Kidney (tissue), 13 donors: ENCODE measurements at regions not wholly inside any gene's neighbourhood (a gene's known extent, or its start where the extent isn't known, plus 50 kb on each side); places are given as distances from the start of the nearest gene placed in this dataset.
A peak's percentile ranks its signal among the peaks of the same experiment; 100 is the strongest.

Experiments used
- DNase-seq, 5 donors: peaks; one replicate each; pipeline ENCODE4 v3.0.0-alpha.2; 2013 to 2020
- FAIRE-seq: peaks from 2 replicates; lab custom pipeline; 2012; peaks lifted over from hg19 to GRCh38; lab: Jason Lieb, UNC
- H3K27ac ChIP-seq, 2 donors: one replicate each; pipeline ENCODE4 v1.7.0; 2013; ENCODE audit warnings: low read depth in 2 of 2, low read length in 2 of 2, inconsistent platforms in 1 of 2
- H3K27me3 ChIP-seq: one replicate; pipeline ENCODE4 v1.7.1; 2013; ENCODE audit warnings: low read length, inconsistent platforms; ENCODE audit not compliant: control insufficient read depth, insufficient read depth
- H3K36me3 ChIP-seq, 3 donors: one replicate each; pipeline versions ENCODE4 v1.7.0 to v1.7.1; 2013; ENCODE audit warnings: low read length in 3 of 3, control low read depth in 1 of 3, inconsistent platforms in 1 of 3; ENCODE audit not compliant: insufficient read depth in 3 of 3, control insufficient read depth in 2 of 3
- H3K4me1 ChIP-seq, 3 donors: one replicate each; pipeline versions ENCODE4 v1.7.0 to v1.7.1; 2013; ENCODE audit warnings: low read length in 3 of 3, inconsistent platforms in 1 of 3, low read depth in 1 of 3; ENCODE audit not compliant: control insufficient read depth in 2 of 3, insufficient read depth in 2 of 3
- H3K4me3 ChIP-seq, 3 donors: one replicate each; pipeline versions ENCODE4 v1.7.0 to v1.8.1; 2013; ENCODE audit warnings: low read length in 3 of 3, control low read depth in 1 of 3, inconsistent platforms in 1 of 3
- H3K9ac ChIP-seq, 3 donors: one replicate each; pipeline versions ENCODE4 v1.7.0 to v1.7.1; 2013; ENCODE audit warnings: low read length in 3 of 3, control low read depth in 1 of 3, inconsistent platforms in 1 of 3
- H3K9me3 ChIP-seq, 3 donors: one replicate each; pipeline versions ENCODE4 v1.7.0 to v1.7.1; 2013; ENCODE audit warnings: low read length in 3 of 3, control low read depth in 1 of 3, inconsistent platforms in 1 of 3; ENCODE audit not compliant: control insufficient read depth in 2 of 3, insufficient read depth in 1 of 3
- intact Hi-C: fragments of 100-400 bp; cut with DNase I; formaldehyde crosslinking; loops from one replicate; pipeline ENCODE4 v1.11.1; 2022
- TF ChIP-seq, protein P1 (sequence below): IDR thresholded peaks from 3 replicates; pipeline ENCODE4 v1.5.1; 2012; ENCODE audit warnings: mild to moderate bottlenecking, moderate library complexity, borderline replicate concordance; ENCODE audit not compliant: insufficient read depth; ENCODE audit errors: extremely low read depth
- donor health status: control.
- donor health status: control.
- donor health status: control.
- donor health status: control.
- donor health status: control.
- donor health status: DM: yes; HTN: yes; CAD: no.
- donor health status: Normal renal cell carcinoma (clear cell type).

DNA sequence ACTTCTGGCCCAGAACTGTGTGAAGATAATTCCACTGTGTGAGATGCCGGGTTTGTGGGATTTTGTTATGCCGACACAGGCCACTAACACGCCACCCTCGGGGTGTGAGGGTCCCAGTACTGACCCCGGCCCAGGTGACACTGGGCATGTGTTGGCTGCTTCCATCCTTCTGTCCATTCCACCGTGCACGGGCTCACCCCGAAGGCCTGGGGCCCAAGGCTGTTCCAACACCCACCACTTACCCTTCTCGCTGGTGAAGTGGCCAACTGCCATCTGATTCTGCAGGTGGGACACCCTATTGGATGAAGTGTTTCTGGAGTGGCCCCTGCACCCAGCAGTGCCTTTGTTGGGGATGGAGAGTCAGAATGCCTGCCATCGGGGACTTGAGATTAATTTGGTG, 1307.5 kb downstream of the BRD1 start:
- Histone ChIP-seq H3K27ac (no peak overlapping the region), H3K4me3 (no peak overlapping the region), H3K36me3 (no peaks in the 10 kb centered on the region), H3K4me1 (no peaks in the 10 kb centered on the region), H3K27me3 (no peaks in the 10 kb centered on the region), H3K9me3 (no peaks in the 10 kb centered on the region), H3K9ac (no peak overlapping the region)
- TF ChIP-seq, protein P1, sequence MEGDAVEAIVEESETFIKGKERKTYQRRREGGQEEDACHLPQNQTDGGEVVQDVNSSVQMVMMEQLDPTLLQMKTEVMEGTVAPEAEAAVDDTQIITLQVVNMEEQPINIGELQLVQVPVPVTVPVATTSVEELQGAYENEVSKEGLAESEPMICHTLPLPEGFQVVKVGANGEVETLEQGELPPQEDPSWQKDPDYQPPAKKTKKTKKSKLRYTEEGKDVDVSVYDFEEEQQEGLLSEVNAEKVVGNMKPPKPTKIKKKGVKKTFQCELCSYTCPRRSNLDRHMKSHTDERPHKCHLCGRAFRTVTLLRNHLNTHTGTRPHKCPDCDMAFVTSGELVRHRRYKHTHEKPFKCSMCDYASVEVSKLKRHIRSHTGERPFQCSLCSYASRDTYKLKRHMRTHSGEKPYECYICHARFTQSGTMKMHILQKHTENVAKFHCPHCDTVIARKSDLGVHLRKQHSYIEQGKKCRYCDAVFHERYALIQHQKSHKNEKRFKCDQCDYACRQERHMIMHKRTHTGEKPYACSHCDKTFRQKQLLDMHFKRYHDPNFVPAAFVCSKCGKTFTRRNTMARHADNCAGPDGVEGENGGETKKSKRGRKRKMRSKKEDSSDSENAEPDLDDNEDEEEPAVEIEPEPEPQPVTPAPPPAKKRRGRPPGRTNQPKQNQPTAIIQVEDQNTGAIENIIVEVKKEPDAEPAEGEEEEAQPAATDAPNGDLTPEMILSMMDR = no peak
- intact Hi-C loops = no loop called here
- no peak for DNase-seq
- FAIRE-seq = no peak

DNA sequence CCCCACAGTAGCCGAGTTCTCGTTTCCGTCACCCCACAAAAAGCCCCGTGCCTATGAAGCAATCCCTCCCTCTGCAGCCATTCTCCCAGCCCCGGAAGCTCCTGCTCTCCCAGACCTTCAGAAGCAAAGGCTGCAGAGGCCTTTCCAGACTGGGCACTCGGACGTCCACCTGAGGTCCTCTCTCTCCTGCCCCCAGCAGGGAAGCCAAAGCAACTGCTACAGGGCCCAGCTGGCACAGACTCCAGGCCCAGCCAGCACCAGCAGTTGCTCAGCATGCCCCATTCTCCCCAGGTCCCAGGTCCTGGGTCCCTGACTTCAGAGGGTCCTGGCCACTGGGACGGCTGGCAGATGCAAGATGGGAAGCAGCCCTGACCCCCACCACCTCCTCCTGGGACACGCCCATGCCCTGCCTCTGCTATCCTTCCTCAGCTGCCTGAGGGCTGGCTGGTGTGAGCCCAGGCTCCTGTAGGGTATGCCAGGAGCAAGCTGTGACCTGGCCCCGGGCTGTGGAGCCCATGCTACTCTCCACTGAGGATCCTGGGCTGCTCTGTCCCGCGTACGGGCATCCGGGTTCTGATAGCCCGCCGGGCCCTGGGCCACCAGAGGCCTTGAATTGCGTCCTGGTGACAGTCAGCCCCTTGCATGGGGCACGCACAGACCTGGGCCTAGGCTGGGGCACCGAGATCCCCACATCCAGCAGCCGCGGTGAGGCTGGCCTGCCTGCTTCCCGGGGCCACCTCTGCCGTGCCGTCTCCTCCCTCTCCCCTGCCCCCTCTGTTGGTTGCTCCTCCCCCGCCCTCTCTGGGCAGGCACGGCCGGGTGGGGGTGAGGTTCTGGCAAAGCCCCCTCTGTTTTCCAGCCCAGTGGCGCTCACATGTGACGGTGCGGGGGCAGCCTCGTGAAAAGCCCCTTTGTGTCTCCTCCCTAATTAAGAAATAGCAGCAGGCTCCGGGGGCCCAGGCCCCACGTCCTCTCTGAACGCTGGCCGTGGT, 1310.3 kb downstream of the BRD1 start:
- no peak for FAIRE-seq
- H3K9ac ChIP-seq = no peak overlapping the region
- no peaks in the 10 kb centered on the region for H3K27me3 ChIP-seq
- intact Hi-C loops = no loop called here
- no peak overlapping the region for H3K4me3 ChIP-seq
- DNase-seq = peak in 4 of 5 donors; percentile 62 to 84 (median 73)
- H3K27ac ChIP-seq = no peak overlapping the region
- no peaks in the 10 kb centered on the region for H3K9me3 ChIP-seq
- no peaks in the 10 kb centered on the region for H3K4me1 ChIP-seq
- TF ChIP-seq, protein P1 = no peak
- no peaks in the 10 kb centered on the region for H3K36me3 ChIP-seq

DNA sequence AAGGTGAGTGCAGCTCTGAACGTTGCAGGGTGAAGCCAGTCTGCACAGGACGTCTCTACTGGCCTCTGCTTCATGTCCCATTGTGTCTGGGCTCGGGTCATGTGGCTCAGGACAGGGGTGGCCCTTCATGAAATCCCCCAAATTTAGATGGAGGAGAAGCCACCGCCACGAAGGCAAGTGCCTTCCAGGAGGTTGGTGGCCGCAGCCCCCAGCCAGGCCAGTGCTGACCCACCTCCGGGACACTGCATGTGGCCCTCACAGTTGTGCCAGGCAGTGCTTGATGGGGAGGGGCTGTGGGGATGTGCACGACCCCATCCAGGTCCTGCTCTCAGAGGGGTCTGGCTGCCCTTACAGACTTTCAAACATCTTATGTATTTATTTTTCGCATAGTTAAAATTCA, 1311.1 kb downstream of the BRD1 start:
- no peaks in the 10 kb centered on the region for H3K27me3 ChIP-seq

More for the DNA sequence above, 1311.1 kb downstream of the BRD1 start:
- no peaks in the 10 kb centered on the region for H3K9me3 ChIP-seq
- FAIRE-seq (no peak), DNase-seq (no peak)
- no peaks in the 10 kb centered on the region for H3K36me3 ChIP-seq
- no peak overlapping the region for H3K27ac ChIP-seq
- no peak overlapping the region for H3K9ac ChIP-seq
- intact Hi-C loops = no loop called here
- H3K4me1 ChIP-seq = no peaks in the 10 kb centered on the region
- TF ChIP-seq, protein P1 = no peak
- H3K4me3 ChIP-seq = no peak overlapping the region
